Liver (tissue), 7 donors: ENCODE measurements at regions not wholly inside any gene's neighbourhood (a gene's known extent, or its start where the extent isn't known, plus 50 kb on each side); places are given as distances from the start of the nearest gene placed in this dataset.

Experiments
- DNase-seq: peaks from one replicate; pipeline ENCODE4 v3.0.0-alpha.2; 2017; ENCODE audit warnings: low spot score
- H3K27ac ChIP-seq, 2 donors: one replicate each; pipeline ENCODE4 v1.7.0; 2013; ENCODE audit warnings: inconsistent platforms in 2 of 2, low read length in 2 of 2, control low read depth in 1 of 2, low read depth in 1 of 2, mild to moderate bottlenecking in 1 of 2
- H3K27me3 ChIP-seq, 4 donors: one replicate each; pipeline versions ENCODE4 v1.6.1 to v1.7.0; 2013; ENCODE audit warnings: low read length in 3 of 4, inconsistent platforms in 1 of 4, mild to moderate bottlenecking in 1 of 4, moderate library complexity in 1 of 4; ENCODE audit not compliant: control insufficient read depth in 4 of 4, insufficient read depth in 4 of 4
- H3K36me3 ChIP-seq, 4 donors: one replicate each; pipeline versions ENCODE4 v1.6.1 to v1.7.0; 2013; ENCODE audit warnings: low read length in 3 of 4, mild to moderate bottlenecking in 3 of 4, low read depth in 1 of 4, moderate library complexity in 1 of 4; ENCODE audit not compliant: control insufficient read depth in 4 of 4, insufficient read depth in 3 of 4
- H3K4me1 ChIP-seq, 4 donors: one replicate each; pipeline versions ENCODE4 v1.6.1 to v1.7.0; 2013; ENCODE audit warnings: low read length in 3 of 4, mild to moderate bottlenecking in 3 of 4, moderate library complexity in 1 of 4; ENCODE audit not compliant: control insufficient read depth in 4 of 4, insufficient read depth in 4 of 4
- H3K4me3 ChIP-seq, 3 donors: one replicate each; pipeline versions ENCODE4 v1.6.1 to v1.7.0; 2013; ENCODE audit warnings: low read length in 3 of 3, control low read depth in 1 of 3, low read depth in 1 of 3, mild to moderate bottlenecking in 1 of 3
- H3K9ac ChIP-seq, 2 donors: one replicate each; pipeline ENCODE4 v1.7.0; 2013; ENCODE audit warnings: low read length in 2 of 2, mild to moderate bottlenecking in 2 of 2, moderate library complexity in 2 of 2, control low read depth in 1 of 2, low read depth in 1 of 2
- H3K9me3 ChIP-seq, 4 donors: one replicate each; pipeline versions ENCODE4 v1.6.1 to v1.7.0; 2013; ENCODE audit warnings: low read length in 3 of 4; ENCODE audit not compliant: control insufficient read depth in 4 of 4
- FOXA1 ChIP-seq: IDR thresholded peaks from 2 replicates; pipeline ENCODE4 v1.6.1; 2016; ENCODE audit warnings: antibody characterized with exemption
- FOXA2 ChIP-seq: IDR thresholded peaks from 2 replicates; pipeline ENCODE4 v1.6.1; 2016; ENCODE audit warnings: antibody characterized with exemption
- GABPA ChIP-seq, 2 donors: IDR thresholded peaks in 1 of 2; conservative IDR thresholded peaks in 1 of 2; 2 replicates each; pipeline ENCODE4 v1.6.1; 2016; ENCODE audit warnings: antibody characterized with exemption in 2 of 2, mild to moderate bottlenecking in 1 of 2, moderate library complexity in 1 of 2
- HNF4A ChIP-seq, 2 donors: conservative IDR thresholded peaks; 2 replicates each; pipeline ENCODE4 v1.6.1; 2016; ENCODE audit warnings: antibody characterized with exemption in 2 of 2, mild to moderate bottlenecking in 2 of 2
- HNF4G ChIP-seq: IDR thresholded peaks from 2 replicates; pipeline ENCODE4 v1.6.1; 2016; ENCODE audit warnings: antibody characterized with exemption
- JUND ChIP-seq, 2 donors: IDR thresholded peaks; 2 replicates each; pipeline ENCODE4 v1.6.1; 2016; ENCODE audit warnings: antibody characterized with exemption in 2 of 2
- MAX ChIP-seq: IDR thresholded peaks from 2 replicates; pipeline ENCODE4 v1.6.1; 2016; ENCODE audit warnings: antibody characterized with exemption
- RAD21 ChIP-seq, 2 donors: IDR thresholded peaks; 2 replicates each; pipeline ENCODE4 v1.6.1; 2016; ENCODE audit warnings: antibody characterized with exemption in 2 of 2, mild to moderate bottlenecking in 2 of 2
- RXRA ChIP-seq, 2 donors: IDR thresholded peaks; 2 replicates each; pipeline ENCODE4 v1.6.1; 2017 to 2018; ENCODE audit warnings: antibody characterized with exemption in 2 of 2, mild to moderate bottlenecking in 1 of 2
- SP1 ChIP-seq: IDR thresholded peaks from 2 replicates; pipeline ENCODE4 v1.6.1; 2018; ENCODE audit warnings: antibody characterized with exemption, mild to moderate bottlenecking
- ZBTB33 ChIP-seq: IDR thresholded peaks from 2 replicates; pipeline ENCODE4 v1.6.1; 2016; ENCODE audit warnings: antibody characterized with exemption
- whole genome bisulfite sequencing: extraction: QIAGEN DNeasy Blood & Tissue Kit; methylation state at CpG from one replicate; pipeline ENCODE4 v1.1.7; 2013; 5-methylcytosine and 5-hydroxymethylcytosine counted together
- TF ChIP-seq, protein P1 (sequence below): IDR thresholded peaks from 2 replicates; pipeline ENCODE4 v1.6.1; 2016; ENCODE audit warnings: antibody characterized with exemption
- TF ChIP-seq, protein P2 (sequence below): IDR thresholded peaks from 2 replicates; pipeline ENCODE4 v1.6.1; 2016; ENCODE audit warnings: antibody characterized with exemption, mild to moderate bottlenecking
- donor health status: healthy.
- donor health status: healthy.
- donor health status: healthy.
- donor health status: healthy.

GRCh38 chr10:69742356-69742695 is 59.4 kb upstream of the COL13A1 start:
- H3K27ac ChIP-seq, result no peak overlapping the region
- 93% methylated on average over 1 of the region's 1 CpG for WGBS
- H3K4me3 ChIP-seq, result no peak overlapping the region
- no peaks in the 10 kb centered on the region for H3K36me3 ChIP-seq
- H3K27me3 ChIP-seq, result peaks cover 0 to 3% (median 0%) of the 10 kb centered on the region in 4 donors
- TF ChIP-seq RAD21 (IDR thresholded peaks at IDR 0.05), result no peak
- TF ChIP-seq ZBTB33, result no peak
- no peak for TF ChIP-seq FOXA2
- TF ChIP-seq, protein P1, sequence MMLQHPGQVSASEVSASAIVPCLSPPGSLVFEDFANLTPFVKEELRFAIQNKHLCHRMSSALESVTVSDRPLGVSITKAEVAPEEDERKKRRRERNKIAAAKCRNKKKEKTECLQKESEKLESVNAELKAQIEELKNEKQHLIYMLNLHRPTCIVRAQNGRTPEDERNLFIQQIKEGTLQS, result no peak
- no peak for TF ChIP-seq JUND (IDR thresholded peaks at IDR 0.05)
- no peak for TF ChIP-seq MAX
- TF ChIP-seq, protein P2, sequence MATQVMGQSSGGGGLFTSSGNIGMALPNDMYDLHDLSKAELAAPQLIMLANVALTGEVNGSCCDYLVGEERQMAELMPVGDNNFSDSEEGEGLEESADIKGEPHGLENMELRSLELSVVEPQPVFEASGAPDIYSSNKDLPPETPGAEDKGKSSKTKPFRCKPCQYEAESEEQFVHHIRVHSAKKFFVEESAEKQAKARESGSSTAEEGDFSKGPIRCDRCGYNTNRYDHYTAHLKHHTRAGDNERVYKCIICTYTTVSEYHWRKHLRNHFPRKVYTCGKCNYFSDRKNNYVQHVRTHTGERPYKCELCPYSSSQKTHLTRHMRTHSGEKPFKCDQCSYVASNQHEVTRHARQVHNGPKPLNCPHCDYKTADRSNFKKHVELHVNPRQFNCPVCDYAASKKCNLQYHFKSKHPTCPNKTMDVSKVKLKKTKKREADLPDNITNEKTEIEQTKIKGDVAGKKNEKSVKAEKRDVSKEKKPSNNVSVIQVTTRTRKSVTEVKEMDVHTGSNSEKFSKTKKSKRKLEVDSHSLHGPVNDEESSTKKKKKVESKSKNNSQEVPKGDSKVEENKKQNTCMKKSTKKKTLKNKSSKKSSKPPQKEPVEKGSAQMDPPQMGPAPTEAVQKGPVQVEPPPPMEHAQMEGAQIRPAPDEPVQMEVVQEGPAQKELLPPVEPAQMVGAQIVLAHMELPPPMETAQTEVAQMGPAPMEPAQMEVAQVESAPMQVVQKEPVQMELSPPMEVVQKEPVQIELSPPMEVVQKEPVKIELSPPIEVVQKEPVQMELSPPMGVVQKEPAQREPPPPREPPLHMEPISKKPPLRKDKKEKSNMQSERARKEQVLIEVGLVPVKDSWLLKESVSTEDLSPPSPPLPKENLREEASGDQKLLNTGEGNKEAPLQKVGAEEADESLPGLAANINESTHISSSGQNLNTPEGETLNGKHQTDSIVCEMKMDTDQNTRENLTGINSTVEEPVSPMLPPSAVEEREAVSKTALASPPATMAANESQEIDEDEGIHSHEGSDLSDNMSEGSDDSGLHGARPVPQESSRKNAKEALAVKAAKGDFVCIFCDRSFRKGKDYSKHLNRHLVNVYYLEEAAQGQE, result no peak
- TF ChIP-seq RXRA (IDR thresholded peaks at IDR 0.05), result no peak
- no peak for TF ChIP-seq SP1
- TF ChIP-seq HNF4G, result no peak
- TF ChIP-seq FOXA1, result no peak
- H3K9ac ChIP-seq, result no peak overlapping the region
- H3K4me1 ChIP-seq, result no peaks in the 10 kb centered on the region
- DNase-seq, result no peak
- H3K9me3 ChIP-seq, result no peaks in the 10 kb centered on the region

DNA sequence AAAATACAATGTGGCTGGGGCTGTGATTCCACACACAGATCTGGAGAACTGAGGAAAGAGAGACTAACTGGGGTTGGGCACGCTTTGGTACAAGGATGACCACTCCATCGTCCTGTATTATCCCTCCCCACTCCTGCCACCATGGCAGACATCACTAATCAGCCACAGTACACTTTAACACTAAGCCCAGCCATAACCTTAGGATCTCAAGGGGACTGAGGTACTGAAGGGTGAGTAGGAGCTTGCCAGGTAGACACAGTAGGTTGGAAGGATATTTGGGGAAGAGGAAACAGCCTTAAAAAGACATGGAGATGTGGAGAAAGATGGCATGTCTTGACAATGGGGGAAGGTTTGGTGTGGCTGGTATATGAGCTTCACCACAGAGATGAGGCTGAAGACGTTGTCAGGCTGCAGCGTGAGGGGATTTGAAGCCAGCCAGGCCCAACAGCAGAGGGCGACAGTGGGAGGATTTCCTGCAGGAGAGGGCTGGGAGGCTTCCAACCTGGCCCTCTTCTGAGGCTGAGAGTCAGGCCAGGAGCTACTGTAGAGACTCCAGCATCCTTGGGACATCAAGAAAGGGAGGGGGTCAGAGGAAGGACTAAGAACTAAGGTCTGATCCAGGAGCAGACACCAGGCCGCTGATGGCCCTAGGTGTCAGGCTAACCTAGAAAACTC is 58.6 kb upstream of the COL13A1 start:
- Histone ChIP-seq H3K4me3 (no peak overlapping the region), H3K9ac (no peak overlapping the region), H3K36me3 (no peaks in the 10 kb centered on the region), H3K27ac (no peak overlapping the region), H3K27me3 (peaks cover 0 to 3% (median 0%) of the 10 kb centered on the region in 4 donors), H3K4me1 (no peaks in the 10 kb centered on the region), H3K9me3 (no peaks in the 10 kb centered on the region)
- TF ChIP-seq HNF4A (conservative IDR thresholded peaks at IDR 0.05) (no peak), RAD21 (IDR thresholded peaks at IDR 0.05) (peak in 1 of 2 donors; percentile 57)
- 62% methylated on average over 6 of the region's 6 CpGs for WGBS
- no peak for DNase-seq

DNA sequence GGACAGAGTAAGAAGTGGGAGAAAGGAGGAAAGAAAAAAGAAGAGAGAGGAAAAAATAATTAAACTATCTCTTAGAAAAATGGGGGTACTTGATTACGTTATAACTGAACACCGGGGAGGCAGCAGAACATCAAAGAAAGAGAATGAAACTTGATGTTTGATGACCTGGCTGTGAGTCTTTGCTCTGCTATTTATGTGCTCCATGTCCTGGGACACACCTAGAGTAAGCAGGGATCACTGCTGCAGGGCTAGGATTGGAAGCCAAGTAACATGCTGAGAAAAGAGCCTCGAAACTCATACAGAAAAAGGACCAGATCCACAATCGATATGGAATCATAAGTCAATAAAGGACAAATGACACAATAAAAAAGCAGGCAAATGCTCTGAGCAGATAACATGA is 56.7 kb upstream of the COL13A1 start:
- Histone ChIP-seq H3K27me3 (peaks cover 0 to 3% (median 0%) of the 10 kb centered on the region in 4 donors), H3K9ac (no peak overlapping the region), H3K36me3 (no peaks in the 10 kb centered on the region), H3K4me3 (no peak overlapping the region), H3K9me3 (no peaks in the 10 kb centered on the region), H3K4me1 (no peaks in the 10 kb centered on the region), H3K27ac (no peak overlapping the region)
- DNase-seq, result no peak
- no peak for TF ChIP-seq GABPA (IDR thresholded peaks at IDR 0.05 in 1 of 2, conservative IDR thresholded peaks at IDR 0.05 in 1 of 2)
- 82% methylated on average over 4 of the region's 4 CpGs for WGBS
